DMS114 treated with DMSO at 0.1 percent for 48 hours (cell line): ENCODE measurements at regions not wholly inside any gene's neighbourhood (a gene's known extent, or its start where the extent isn't known, plus 50 kb on each side); places are given as distances from the start of the nearest gene placed in this dataset.
"Not testable (repeated sequence)": the region's sequence is repeated elsewhere in the genome, so short reads cannot be mapped to it uniquely, and the experiment has no call there.

Source experiments
- DNase-seq: peaks from one replicate; lab custom pipeline; 2025; ENCODE audit not compliant: unreplicated experiment; lab: John Stamatoyannopoulos, UW

GRCh38 chr21:9018731-9019253 is 1502.6 kb upstream of the TPTE start:
- DNase-seq: not testable (repeated sequence)

- DNase-seq: not testable (repeated sequence)
Measured at GRCh38 chr21:9024006-9024767, 1497.2 kb upstream of the TPTE start.

GRCh38 chr21:9026729-9027416 is 1494.5 kb upstream of the TPTE start:
- not testable (repeated sequence) for DNase-seq

- not testable (repeated sequence) for DNase-seq
Measured at GRCh38 chr21:9027417-9027800, 1494.0 kb upstream of the TPTE start.

- DNase-seq: not testable (repeated sequence)
Measured at GRCh38 chr21:9028624-9029431, 1492.6 kb upstream of the TPTE start.

- DNase-seq: not testable (repeated sequence)
Measured at GRCh38 chr21:9030141-9030665, 1491.2 kb upstream of the TPTE start.

- not testable (repeated sequence) for DNase-seq
Measured at GRCh38 chr21:9031482-9032374, 1489.7 kb upstream of the TPTE start.

GRCh38 chr21:9032547-9032946 is 1488.8 kb upstream of the TPTE start:
- DNase-seq: not testable (repeated sequence)

GRCh38 chr21:9033295-9033694 is 1488.1 kb upstream of the TPTE start:
- not testable (repeated sequence) for DNase-seq

- not testable (repeated sequence) for DNase-seq
Measured at GRCh38 chr21:9034491-9035200, 1486.7 kb upstream of the TPTE start.

GRCh38 chr21:9035225-9035624 is 1486.2 kb upstream of the TPTE start:
- DNase-seq: not testable (repeated sequence)

GRCh38 chr21:9035970-9036369 is 1485.4 kb upstream of the TPTE start:
- DNase-seq: not testable (repeated sequence)

- not testable (repeated sequence) for DNase-seq
Measured at GRCh38 chr21:9036966-9037587, 1484.3 kb upstream of the TPTE start.

- DNase-seq: not testable (repeated sequence)
Measured at GRCh38 chr21:9037588-9038544, 1483.5 kb upstream of the TPTE start.

- not testable (repeated sequence) for DNase-seq
Measured at GRCh38 chr21:9039520-9040365, 1481.6 kb upstream of the TPTE start.

- DNase-seq: not testable (repeated sequence)
Measured at GRCh38 chr21:9040406-9040805, 1481.0 kb upstream of the TPTE start.
